ENCODE measurements at regions not wholly inside any gene's neighbourhood (a gene's known extent, or its start where the extent isn't known, plus 50 kb on each side); places are given as distances from the start of the nearest gene placed in this dataset.

- TF ChIP-seq, protein P1, sequence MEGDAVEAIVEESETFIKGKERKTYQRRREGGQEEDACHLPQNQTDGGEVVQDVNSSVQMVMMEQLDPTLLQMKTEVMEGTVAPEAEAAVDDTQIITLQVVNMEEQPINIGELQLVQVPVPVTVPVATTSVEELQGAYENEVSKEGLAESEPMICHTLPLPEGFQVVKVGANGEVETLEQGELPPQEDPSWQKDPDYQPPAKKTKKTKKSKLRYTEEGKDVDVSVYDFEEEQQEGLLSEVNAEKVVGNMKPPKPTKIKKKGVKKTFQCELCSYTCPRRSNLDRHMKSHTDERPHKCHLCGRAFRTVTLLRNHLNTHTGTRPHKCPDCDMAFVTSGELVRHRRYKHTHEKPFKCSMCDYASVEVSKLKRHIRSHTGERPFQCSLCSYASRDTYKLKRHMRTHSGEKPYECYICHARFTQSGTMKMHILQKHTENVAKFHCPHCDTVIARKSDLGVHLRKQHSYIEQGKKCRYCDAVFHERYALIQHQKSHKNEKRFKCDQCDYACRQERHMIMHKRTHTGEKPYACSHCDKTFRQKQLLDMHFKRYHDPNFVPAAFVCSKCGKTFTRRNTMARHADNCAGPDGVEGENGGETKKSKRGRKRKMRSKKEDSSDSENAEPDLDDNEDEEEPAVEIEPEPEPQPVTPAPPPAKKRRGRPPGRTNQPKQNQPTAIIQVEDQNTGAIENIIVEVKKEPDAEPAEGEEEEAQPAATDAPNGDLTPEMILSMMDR (IDR thresholded peaks at IDR 0.05) = no peak
- no peak for TF ChIP-seq POLR2A (IDR thresholded peaks at IDR 0.05)
These were observed 1172.2 kb upstream of the GJE1 start for GRCh38 chr6:140960566-140960965.

Data from Peyer's patch (tissue), 4 donors.